ENCODE measurements at regions not wholly inside any gene's neighbourhood (a gene's known extent, or its start where the extent isn't known, plus 50 kb on each side); places are given as distances from the start of the nearest gene placed in this dataset.

- TF ChIP-seq MTA3 (IDR thresholded peaks at IDR 0.05; ENCODE audit: borderline replicate concordance, low read length) (no peak), SUPT20H (IDR thresholded peaks at IDR 0.05; ENCODE audit: borderline replicate concordance, control insufficient read depth, low read depth, low read length) (no peak), EP300 (IDR thresholded peaks at IDR 0.05; ENCODE audit: borderline replicate concordance in 1 of 2, control insufficient read depth in 1 of 2, low read depth in 2 of 2, low read length in 2 of 2) (no peak)
- TF ChIP-seq, protein P1, sequence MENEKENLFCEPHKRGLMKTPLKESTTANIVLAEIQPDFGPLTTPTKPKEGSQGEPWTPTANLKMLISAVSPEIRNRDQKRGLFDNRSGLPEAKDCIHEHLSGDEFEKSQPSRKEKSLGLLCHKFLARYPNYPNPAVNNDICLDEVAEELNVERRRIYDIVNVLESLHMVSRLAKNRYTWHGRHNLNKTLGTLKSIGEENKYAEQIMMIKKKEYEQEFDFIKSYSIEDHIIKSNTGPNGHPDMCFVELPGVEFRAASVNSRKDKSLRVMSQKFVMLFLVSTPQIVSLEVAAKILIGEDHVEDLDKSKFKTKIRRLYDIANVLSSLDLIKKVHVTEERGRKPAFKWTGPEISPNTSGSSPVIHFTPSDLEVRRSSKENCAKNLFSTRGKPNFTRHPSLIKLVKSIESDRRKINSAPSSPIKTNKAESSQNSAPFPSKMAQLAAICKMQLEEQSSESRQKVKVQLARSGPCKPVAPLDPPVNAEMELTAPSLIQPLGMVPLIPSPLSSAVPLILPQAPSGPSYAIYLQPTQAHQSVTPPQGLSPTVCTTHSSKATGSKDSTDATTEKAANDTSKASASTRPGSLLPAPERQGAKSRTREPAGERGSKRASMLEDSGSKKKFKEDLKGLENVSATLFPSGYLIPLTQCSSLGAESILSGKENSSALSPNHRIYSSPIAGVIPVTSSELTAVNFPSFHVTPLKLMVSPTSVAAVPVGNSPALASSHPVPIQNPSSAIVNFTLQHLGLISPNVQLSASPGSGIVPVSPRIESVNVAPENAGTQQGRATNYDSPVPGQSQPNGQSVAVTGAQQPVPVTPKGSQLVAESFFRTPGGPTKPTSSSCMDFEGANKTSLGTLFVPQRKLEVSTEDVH (IDR thresholded peaks at IDR 0.05; ENCODE audit: low read depth, partially characterized antibody) = no peak
Observed at GRCh38 chr16:63850979-63851378, 1270.9 kb downstream of the CDH11 start (continued).

DNA sequence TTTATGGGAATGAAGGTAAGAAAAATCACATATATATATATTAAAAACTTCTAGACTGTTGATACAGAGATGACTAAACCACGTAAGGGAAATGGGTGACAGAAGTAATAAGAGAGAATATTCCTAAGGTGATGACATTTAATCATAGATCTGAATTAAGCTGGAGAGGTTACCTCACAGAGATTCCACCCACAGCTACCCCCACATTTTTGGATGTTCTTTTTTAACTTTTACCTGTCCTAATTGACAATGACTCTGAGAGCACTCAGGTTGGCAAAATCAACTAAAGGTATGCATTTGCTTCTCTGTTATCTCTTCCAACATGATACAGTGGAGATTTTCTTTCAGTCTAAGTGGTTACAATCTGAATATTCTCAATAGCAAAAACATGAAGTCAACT is 1280.6 kb downstream of the CDH11 start:
- no peak overlapping the region for H3K4me2 ChIP-seq (ENCODE audit: control insufficient read depth, insufficient read depth)
- ChIA-PET POLR2A (no interaction called here), CTCF (no interaction called here), RAD21 (ENCODE audit: unreplicated experiment) (no interaction called here), SMC1A (ENCODE audit: uncharacterized antibody, unreplicated experiment) (no interaction called here)
- H3K9me3 ChIP-seq (replicated peaks; ENCODE audit: control insufficient read depth, insufficient read depth, low read length) = no peaks in the 10 kb centered on the region
- 43% methylated on average over 1 of the region's 1 CpG for WGBS (ENCODE audit: insufficient coverage, insufficient replicate concordance, low lambda C conversion rate, missing lambda C conversion rate)
- ATAC-seq (no peak), DNase-seq (ENCODE audit: low read depth, low spot score) (no peak), FAIRE-seq (no peak)
- H3K27ac ChIP-seq (ENCODE audit: control insufficient read depth, insufficient read depth) = no peak overlapping the region
- H3K36me3 ChIP-seq (ENCODE audit: control insufficient read depth in 2 of 2, insufficient read depth in 2 of 2, low read length in 1 of 2) = no peaks in the 10 kb centered on the region
- in situ Hi-C loops (cut with MboI) (no loop called here), intact Hi-C loops (cut with micrococcal nuclease; ENCODE audit: unreplicated experiment) (no loop called here)
- no peaks in the 10 kb centered on the region for H4K20me1 ChIP-seq (ENCODE audit: control insufficient read depth, insufficient read depth)
- H3K4me1 ChIP-seq (ENCODE audit: control insufficient read depth, insufficient read depth, low read length) = no peaks in the 10 kb centered on the region
- no peaks in the 10 kb centered on the region for H3K27me3 ChIP-seq (replicated peaks in 1 of 2; ENCODE audit: control insufficient read depth in 2 of 2, insufficient read depth in 2 of 2, low read length in 1 of 2)
- no TSS peak for BruUV-seq (replicated peaks)
- H3K79me2 ChIP-seq (ENCODE audit: control insufficient read depth, insufficient read depth, low read length) = no peaks in the 10 kb centered on the region
- no peak overlapping the region for H2AFZ ChIP-seq (ENCODE audit: control insufficient read depth, low read depth, low read length)
- H3K4me3 ChIP-seq = no peak overlapping the region
- no peak overlapping the region for H3K9ac ChIP-seq (ENCODE audit: control insufficient read depth, insufficient read depth, low read length)
- TF ChIP-seq NFXL1 (IDR thresholded peaks at IDR 0.05; ENCODE audit: borderline replicate concordance) (no peak), BRCA1 (IDR thresholded peaks at IDR 0.05; ENCODE audit: low read depth, low read length) (no peak), ZBTB11 (CRISPR knock-in tag; IDR thresholded peaks at IDR 0.05) (no peak), ZNF24 (IDR thresholded peaks at IDR 0.05) (no peak), USF1 (IDR thresholded peaks at IDR 0.05; ENCODE audit: borderline replicate concordance, extremely low read length, insufficient read depth, low read depth, low read length) (no peak), SIN3A (IDR thresholded peaks at IDR 0.05; ENCODE audit: low read depth, low read length) (no peak), YY1 (IDR thresholded peaks at IDR 0.05; ENCODE audit: low read depth, low read length) (no peak), ZNF274 (IDR thresholded peaks at IDR 0.05; ENCODE audit: insufficient read depth, insufficient read length) (no peak)
- TF ChIP-seq, protein P2, sequence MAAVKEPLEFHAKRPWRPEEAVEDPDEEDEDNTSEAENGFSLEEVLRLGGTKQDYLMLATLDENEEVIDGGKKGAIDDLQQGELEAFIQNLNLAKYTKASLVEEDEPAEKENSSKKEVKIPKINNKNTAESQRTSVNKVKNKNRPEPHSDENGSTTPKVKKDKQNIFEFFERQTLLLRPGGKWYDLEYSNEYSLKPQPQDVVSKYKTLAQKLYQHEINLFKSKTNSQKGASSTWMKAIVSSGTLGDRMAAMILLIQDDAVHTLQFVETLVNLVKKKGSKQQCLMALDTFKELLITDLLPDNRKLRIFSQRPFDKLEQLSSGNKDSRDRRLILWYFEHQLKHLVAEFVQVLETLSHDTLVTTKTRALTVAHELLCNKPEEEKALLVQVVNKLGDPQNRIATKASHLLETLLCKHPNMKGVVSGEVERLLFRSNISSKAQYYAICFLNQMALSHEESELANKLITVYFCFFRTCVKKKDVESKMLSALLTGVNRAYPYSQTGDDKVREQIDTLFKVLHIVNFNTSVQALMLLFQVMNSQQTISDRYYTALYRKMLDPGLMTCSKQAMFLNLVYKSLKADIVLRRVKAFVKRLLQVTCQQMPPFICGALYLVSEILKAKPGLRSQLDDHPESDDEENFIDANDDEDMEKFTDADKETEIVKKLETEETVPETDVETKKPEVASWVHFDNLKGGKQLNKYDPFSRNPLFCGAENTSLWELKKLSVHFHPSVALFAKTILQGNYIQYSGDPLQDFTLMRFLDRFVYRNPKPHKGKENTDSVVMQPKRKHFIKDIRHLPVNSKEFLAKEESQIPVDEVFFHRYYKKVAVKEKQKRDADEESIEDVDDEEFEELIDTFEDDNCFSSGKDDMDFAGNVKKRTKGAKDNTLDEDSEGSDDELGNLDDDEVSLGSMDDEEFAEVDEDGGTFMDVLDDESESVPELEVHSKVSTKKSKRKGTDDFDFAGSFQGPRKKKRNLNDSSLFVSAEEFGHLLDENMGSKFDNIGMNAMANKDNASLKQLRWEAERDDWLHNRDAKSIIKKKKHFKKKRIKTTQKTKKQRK (IDR thresholded peaks at IDR 0.05; ENCODE audit: low read depth, low read length) = no peak
